ENCODE measurements at regions not wholly inside any gene's neighbourhood (a gene's known extent, or its start where the extent isn't known, plus 50 kb on each side); places are given as distances from the start of the nearest gene placed in this dataset.

DNA sequence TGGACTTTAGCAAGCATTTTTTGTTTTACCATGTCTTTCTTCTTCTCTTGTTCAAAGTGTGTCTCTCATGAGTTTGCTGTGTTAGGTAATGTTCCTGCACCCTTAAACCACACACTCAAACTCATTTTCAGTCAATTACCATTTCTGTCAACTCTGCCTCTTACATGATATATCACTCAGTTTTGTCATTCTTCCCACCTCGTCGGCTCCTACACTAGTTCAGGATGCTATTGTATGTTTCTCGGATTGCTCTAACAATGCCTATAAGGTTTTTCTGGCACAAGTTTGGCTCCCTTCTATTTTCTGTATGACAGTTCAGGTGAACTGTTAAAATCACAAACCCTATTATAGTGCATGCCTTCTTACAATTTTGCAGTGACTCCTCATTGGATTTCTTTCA lies 260.8 kb upstream of the NAV3 start:
- H3K36me3 ChIP-seq (ENCODE audit: insufficient read depth, low read length) = no peaks in the 10 kb centered on the region
- H4K20me1 ChIP-seq (ENCODE audit: insufficient read depth, low read length, poor library complexity, severe bottlenecking) = no peaks in the 10 kb centered on the region
- no peak overlapping the region for H3K9ac ChIP-seq (ENCODE audit: low read depth, low read length, poor library complexity, severe bottlenecking)
- no peaks in the 10 kb centered on the region for H3K27me3 ChIP-seq (ENCODE audit: insufficient read depth, low read length, poor library complexity, severe bottlenecking)
- H3K4me1 ChIP-seq (ENCODE audit: insufficient read depth, low read length, poor library complexity, severe bottlenecking) = no peaks in the 10 kb centered on the region
- TF ChIP-seq, protein P1, sequence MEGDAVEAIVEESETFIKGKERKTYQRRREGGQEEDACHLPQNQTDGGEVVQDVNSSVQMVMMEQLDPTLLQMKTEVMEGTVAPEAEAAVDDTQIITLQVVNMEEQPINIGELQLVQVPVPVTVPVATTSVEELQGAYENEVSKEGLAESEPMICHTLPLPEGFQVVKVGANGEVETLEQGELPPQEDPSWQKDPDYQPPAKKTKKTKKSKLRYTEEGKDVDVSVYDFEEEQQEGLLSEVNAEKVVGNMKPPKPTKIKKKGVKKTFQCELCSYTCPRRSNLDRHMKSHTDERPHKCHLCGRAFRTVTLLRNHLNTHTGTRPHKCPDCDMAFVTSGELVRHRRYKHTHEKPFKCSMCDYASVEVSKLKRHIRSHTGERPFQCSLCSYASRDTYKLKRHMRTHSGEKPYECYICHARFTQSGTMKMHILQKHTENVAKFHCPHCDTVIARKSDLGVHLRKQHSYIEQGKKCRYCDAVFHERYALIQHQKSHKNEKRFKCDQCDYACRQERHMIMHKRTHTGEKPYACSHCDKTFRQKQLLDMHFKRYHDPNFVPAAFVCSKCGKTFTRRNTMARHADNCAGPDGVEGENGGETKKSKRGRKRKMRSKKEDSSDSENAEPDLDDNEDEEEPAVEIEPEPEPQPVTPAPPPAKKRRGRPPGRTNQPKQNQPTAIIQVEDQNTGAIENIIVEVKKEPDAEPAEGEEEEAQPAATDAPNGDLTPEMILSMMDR (conservative IDR thresholded peaks at IDR 0.05; ENCODE audit: low read length) = no peak
- TF ChIP-seq EZH2phosphoT487 (IDR thresholded peaks at IDR 0.05; ENCODE audit: borderline replicate concordance) = no peak
- no peaks in the 10 kb centered on the region for H3K9me2 ChIP-seq (replicated peaks; ENCODE audit: low read depth, low read length)
- no peaks in the 10 kb centered on the region for H3K79me2 ChIP-seq (ENCODE audit: insufficient read depth, low read length)
- no peak overlapping the region for H3K4me3 ChIP-seq (ENCODE audit: low read length, poor library complexity, severe bottlenecking)
- H2AFZ ChIP-seq (ENCODE audit: low read length) = no peak overlapping the region
- H3K4me2 ChIP-seq (ENCODE audit: low read depth, low read length, poor library complexity, severe bottlenecking) = no peak overlapping the region
- no peaks in the 10 kb centered on the region for H3F3A ChIP-seq (ENCODE audit: low read depth)
- H3K9me3 ChIP-seq (ENCODE audit: insufficient read depth, low read depth, low read length) = no peaks in the 10 kb centered on the region

DNA sequence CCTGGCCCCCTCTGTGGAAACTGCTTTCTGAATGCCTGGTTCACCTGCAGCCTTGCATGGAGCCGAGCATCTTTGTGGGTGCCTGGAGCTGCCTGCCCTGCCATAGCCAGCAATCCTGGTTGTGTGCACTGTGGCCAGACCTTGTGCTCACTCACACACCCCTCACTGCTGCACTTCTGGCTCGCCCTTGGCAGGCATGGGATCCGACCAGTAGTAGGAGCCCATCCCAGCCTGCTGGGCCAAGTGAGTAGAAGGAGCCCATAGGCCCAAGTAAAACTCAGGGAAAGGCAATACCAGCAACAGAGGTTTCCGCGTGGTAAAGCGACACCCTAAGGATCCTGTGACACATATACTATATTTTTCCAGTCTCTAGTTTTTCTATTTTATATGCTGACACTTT lies 270.0 kb upstream of the NAV3 start:
- no peak for TF ChIP-seq EZH2phosphoT487 (IDR thresholded peaks at IDR 0.05; ENCODE audit: borderline replicate concordance)
- TF ChIP-seq, protein P1 (conservative IDR thresholded peaks at IDR 0.05; ENCODE audit: low read length) = no peak
- Histone ChIP-seq H3K9me3 (ENCODE audit: insufficient read depth, low read depth, low read length) (no peaks in the 10 kb centered on the region), H2AFZ (ENCODE audit: low read length) (no peak overlapping the region), H3K9ac (ENCODE audit: low read depth, low read length, poor library complexity, severe bottlenecking) (no peak overlapping the region), H3F3A (ENCODE audit: low read depth) (no peaks in the 10 kb centered on the region), H3K79me2 (ENCODE audit: insufficient read depth, low read length) (no peaks in the 10 kb centered on the region), H4K20me1 (ENCODE audit: insufficient read depth, low read length, poor library complexity, severe bottlenecking) (no peaks in the 10 kb centered on the region), H3K4me3 (ENCODE audit: low read length, poor library complexity, severe bottlenecking) (no peak overlapping the region), H3K4me1 (ENCODE audit: insufficient read depth, low read length, poor library complexity, severe bottlenecking) (no peaks in the 10 kb centered on the region), H3K36me3 (ENCODE audit: insufficient read depth, low read length) (no peaks in the 10 kb centered on the region), H3K9me2 (replicated peaks; ENCODE audit: low read depth, low read length) (no peaks in the 10 kb centered on the region), H3K4me2 (ENCODE audit: low read depth, low read length, poor library complexity, severe bottlenecking) (no peak overlapping the region), H3K27me3 (ENCODE audit: insufficient read depth, low read length, poor library complexity, severe bottlenecking) (no peaks in the 10 kb centered on the region)

DNA sequence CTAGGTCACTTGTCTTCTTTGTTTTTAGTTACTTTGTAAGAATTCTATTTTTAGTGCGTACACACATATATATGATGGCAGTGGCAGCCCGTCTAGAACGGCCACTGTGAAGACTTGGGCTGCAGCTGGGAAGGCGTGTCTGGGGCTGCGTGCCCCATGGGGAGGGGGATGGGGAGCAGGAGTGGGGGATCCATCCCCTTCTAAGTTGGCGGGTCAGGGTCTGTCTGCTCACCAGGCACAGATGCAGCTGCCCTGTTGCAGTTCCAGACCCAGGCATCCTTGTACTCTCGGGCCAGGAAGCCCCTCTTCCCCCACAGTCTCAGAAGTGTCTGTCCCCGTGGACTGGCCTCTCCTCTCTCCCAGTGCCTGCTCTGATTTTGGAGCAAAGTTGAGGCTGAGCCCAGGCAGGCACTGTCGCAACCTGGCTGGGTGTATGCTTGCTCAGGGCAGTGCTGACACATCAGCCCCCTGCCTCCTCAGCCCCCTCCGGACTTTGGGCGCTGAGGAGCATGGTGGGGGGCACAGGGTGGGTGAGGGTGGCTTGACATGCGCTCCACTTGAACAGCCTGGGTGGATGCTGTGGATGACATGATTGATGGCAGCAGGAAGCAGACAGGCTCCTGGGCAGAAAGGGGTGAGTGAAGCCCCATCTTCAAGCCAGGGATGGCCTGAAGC lies 271.2 kb upstream of the NAV3 start:
- no peaks in the 10 kb centered on the region for H3K36me3 ChIP-seq (ENCODE audit: insufficient read depth, low read length)
- H3K9ac ChIP-seq (ENCODE audit: low read depth, low read length, poor library complexity, severe bottlenecking) = no peak overlapping the region
- no peaks in the 10 kb centered on the region for H3K27me3 ChIP-seq (ENCODE audit: insufficient read depth, low read length, poor library complexity, severe bottlenecking)
- H3K4me1 ChIP-seq (ENCODE audit: insufficient read depth, low read length, poor library complexity, severe bottlenecking) = no peaks in the 10 kb centered on the region
- no peaks in the 10 kb centered on the region for H3K9me2 ChIP-seq (replicated peaks; ENCODE audit: low read depth, low read length)
- no peak for TF ChIP-seq EZH2phosphoT487 (IDR thresholded peaks at IDR 0.05; ENCODE audit: borderline replicate concordance)
- TF ChIP-seq, protein P1 (conservative IDR thresholded peaks at IDR 0.05; ENCODE audit: low read length) = no peak
- H4K20me1 ChIP-seq (ENCODE audit: insufficient read depth, low read length, poor library complexity, severe bottlenecking) = no peaks in the 10 kb centered on the region
- no peak overlapping the region for H3K4me3 ChIP-seq (ENCODE audit: low read length, poor library complexity, severe bottlenecking)
- H3K4me2 ChIP-seq (ENCODE audit: low read depth, low read length, poor library complexity, severe bottlenecking) = no peak overlapping the region
- no peaks in the 10 kb centered on the region for H3F3A ChIP-seq (ENCODE audit: low read depth)
- H3K9me3 ChIP-seq (ENCODE audit: insufficient read depth, low read depth, low read length) = no peaks in the 10 kb centered on the region
- no peak overlapping the region for H2AFZ ChIP-seq (ENCODE audit: low read length)
- H3K79me2 ChIP-seq (ENCODE audit: insufficient read depth, low read length) = no peaks in the 10 kb centered on the region

Measured in Loucy (cell line).